Gastroesophageal sphincter (tissue), 4 donors: ENCODE measurements at regions not wholly inside any gene's neighbourhood (a gene's known extent, or its start where the extent isn't known, plus 50 kb on each side); places are given as distances from the start of the nearest gene placed in this dataset.

Source experiments
- ATAC-seq: fragments of 150-250 bp; one replicate; pipeline ENCODE4 v1.9.1; 2016; ENCODE audit warnings: mild to moderate bottlenecking, moderate library complexity
- H3K27ac ChIP-seq, 4 donors: fragments of 200-600 bp; sonication (generic) in 3 of 4; 1 replicate in 3 of 4; 2 replicates in 1 of 4; pipeline ENCODE4 v1.5.1; 2016 to 2019
- H3K27me3 ChIP-seq: fragments of 200-600 bp; sonication (generic); one replicate; pipeline ENCODE4 v1.5.1; 2019
- H3K36me3 ChIP-seq, 2 donors: fragments of 200-600 bp; sonication (generic); one replicate each; pipeline ENCODE4 v1.5.1; 2019; ENCODE audit warnings: control low read depth in 1 of 2
- H3K4me1 ChIP-seq, 3 donors: fragments of 200-600 bp; sonication (generic); 1 replicate in 2 of 3; 2 replicates in 1 of 3; pipeline ENCODE4 v1.5.1; 2016 to 2019; ENCODE audit warnings: control low read depth in 2 of 3
- H3K4me3 ChIP-seq, 2 donors: fragments of 200-600 bp; sonication (generic); one replicate each; pipeline ENCODE4 v1.5.1; 2019; ENCODE audit warnings: mild to moderate bottlenecking in 1 of 2, moderate library complexity in 1 of 2
- H3K9me3 ChIP-seq, 3 donors: fragments of 200-600 bp; sonication (generic); one replicate each; pipeline ENCODE4 v1.5.1; 2017 to 2019; ENCODE audit warnings: control low read depth in 2 of 3
- CTCF ChIP-seq, 4 experiments: fragments of 200-600 bp in 2 of 4; fragments of 450-650 bp in 2 of 4; sonication (generic) in 1 of 4; IDR thresholded peaks; one replicate each; pipeline ENCODE4 v1.5.1; 2017 to 2019; ENCODE audit warnings: antibody characterized with exemption in 4 of 4, mild to moderate bottlenecking in 2 of 4, moderate library complexity in 2 of 4
- EP300 ChIP-seq: sonication (generic); formaldehyde crosslinking; IDR thresholded peaks from one replicate; pipeline ENCODE4 v1.6.1; 2017; ENCODE audit warnings: antibody characterized with exemption, mild to moderate bottlenecking
- POLR2A ChIP-seq, 2 donors: fragments of 450-650 bp; IDR thresholded peaks; one replicate each; pipeline ENCODE4 v1.6.1; 2017; ENCODE audit warnings: antibody characterized with exemption in 2 of 2, mild to moderate bottlenecking in 2 of 2, moderate library complexity in 1 of 2
- POLR2AphosphoS5 ChIP-seq: sonication (generic); formaldehyde crosslinking; IDR thresholded peaks from one replicate; pipeline ENCODE4 v1.6.1; 2017; ENCODE audit warnings: antibody characterized with exemption
- WGBS, 2 donors: methylation state at CpG; one replicate each; pipeline ENCODE4 v1.1.5; 2018; ENCODE audit warnings: low coverage in 1 of 2; 5-methylcytosine and 5-hydroxymethylcytosine counted together

GRCh38 chr2:71939588-71940535, 207.8 kb downstream of the CYP26B1 start:
- no peak overlapping the region for H3K4me3 ChIP-seq
- no peak for ATAC-seq
- H3K27ac ChIP-seq, result no peak overlapping the region
- H3K9me3 ChIP-seq, result no peaks in the 10 kb centered on the region
- H3K36me3 ChIP-seq, result no peaks in the 10 kb centered on the region
- no peak for TF ChIP-seq POLR2AphosphoS5
- TF ChIP-seq EP300, result no peak
- TF ChIP-seq CTCF (IDR thresholded peaks at IDR 0.05), result no peak
- no peak for TF ChIP-seq POLR2A (IDR thresholded peaks at IDR 0.05)
- 90 to 95% methylated on average over 5 to 6 of the region's 13 CpGs for WGBS, 2 donors
- peaks cover 9% of the 10 kb centered on the region for H3K27me3 ChIP-seq
- H3K4me1 ChIP-seq, result peaks cover 0 to 3% (median 0%) of the 10 kb centered on the region in 3 donors

- Histone ChIP-seq H3K9me3 (no peaks in the 10 kb centered on the region), H3K4me3 (no peak overlapping the region), H3K36me3 (no peaks in the 10 kb centered on the region), H3K4me1 (peaks cover 0 to 4% (median 0%) of the 10 kb centered on the region in 3 donors), H3K27ac (no peak overlapping the region), H3K27me3 (peaks cover 9% of the 10 kb centered on the region)
- ATAC-seq, result no peak
- WGBS, 2 donors, result 86 to 89% methylated on average over 5 to 6 of the region's 13 CpGs
- TF ChIP-seq EP300 (no peak), POLR2A (IDR thresholded peaks at IDR 0.05) (no peak), CTCF (IDR thresholded peaks at IDR 0.05) (no peak), POLR2AphosphoS5 (no peak)
Observed at GRCh38 chr2:71938659-71939587, 208.7 kb downstream of the CYP26B1 start.

- TF ChIP-seq POLR2A (IDR thresholded peaks at IDR 0.05), result no peak
- TF ChIP-seq EP300, result no peak
- no peak for TF ChIP-seq POLR2AphosphoS5
- TF ChIP-seq CTCF (IDR thresholded peaks at IDR 0.05), result no peak
- H3K9me3 ChIP-seq, result no peaks in the 10 kb centered on the region
- H3K4me1 ChIP-seq, result peaks cover 0 to 4% (median 0%) of the 10 kb centered on the region in 3 donors
- no peaks in the 10 kb centered on the region for H3K36me3 ChIP-seq
- peaks cover 9% of the 10 kb centered on the region for H3K27me3 ChIP-seq
- no peak overlapping the region for H3K27ac ChIP-seq
- H3K4me3 ChIP-seq, result no peak overlapping the region
- 88% methylated on average over 1 of the region's 1 CpG; no CpG with 5 or more reads in 1 of the 2 donors for WGBS, 2 donors
- no peak for ATAC-seq
Observed at GRCh38 chr2:71938108-71938507, 209.6 kb downstream of the CYP26B1 start.

- no peaks in the 10 kb centered on the region for H3K9me3 ChIP-seq
- no peak overlapping the region for H3K4me3 ChIP-seq
- no peak for ATAC-seq
- H3K27ac ChIP-seq, result no peak overlapping the region
- no peaks in the 10 kb centered on the region for H3K36me3 ChIP-seq
- peaks cover 9% of the 10 kb centered on the region for H3K27me3 ChIP-seq
- no peak for TF ChIP-seq EP300
- no peak for TF ChIP-seq CTCF (IDR thresholded peaks at IDR 0.05)
- no peak for TF ChIP-seq POLR2AphosphoS5
- no peak for TF ChIP-seq POLR2A (IDR thresholded peaks at IDR 0.05)
- 100% methylated on average over 1 of the region's 1 CpG; no CpG with 5 or more reads in 1 of the 2 donors for WGBS, 2 donors
- peaks cover 0 to 4% (median 0%) of the 10 kb centered on the region in 3 donors for H3K4me1 ChIP-seq
Observed at GRCh38 chr2:71937396-71937795, 210.3 kb downstream of the CYP26B1 start.
